H1 (cell line): ENCODE measurements at regions not wholly inside any gene's neighbourhood (a gene's known extent, or its start where the extent isn't known, plus 50 kb on each side); places are given as distances from the start of the nearest gene placed in this dataset.

Experiments used
- CTCF ChIA-PET: fragments of 300-600 bp; sonication (Branson Sonifier 250); formaldehyde crosslinking; loops from one replicate; lab custom pipeline; 2021; ENCODE audit not compliant: partially characterized antibody; lab: Charles Lee
- POLR2A ChIA-PET: fragments of 300-600 bp; sonication (Branson Sonifier 250); formaldehyde crosslinking; loops from one replicate; lab custom pipeline; 2021; ENCODE audit warnings: inconsistent platforms; ENCODE audit not compliant: partially characterized antibody; lab: Charles Lee
- DNase-seq, 2 experiments: peaks; one replicate each; pipeline versions ENCODE4 v3.0.0 to v3.0.0-alpha.2; 2010 to 2022; ENCODE audit warnings: low spot score in 2 of 2, low read depth in 1 of 2, mixed read lengths in 1 of 2
- FAIRE-seq: peaks from 2 replicates; lab custom pipeline; 2011; peaks lifted over from hg19 to GRCh38; lab: Jason Lieb, UNC
- H2AFZ ChIP-seq: 2 replicates; pipeline ENCODE4 v1.8.1; 2012; ENCODE audit warnings: low read length, inconsistent platforms
- H2AK5ac ChIP-seq: 2 replicates; pipeline ENCODE4 v1.6.1; 2013; ENCODE audit warnings: low read depth, low read length
- H2BK120ac ChIP-seq: replicated peaks from 2 replicates; pipeline ENCODE3; 2013; ENCODE audit warnings: low read depth, low read length, inconsistent platforms
- H2BK12ac ChIP-seq: 2 replicates; pipeline ENCODE4 v1.6.1; 2013; ENCODE audit warnings: low read depth, low read length
- H2BK15ac ChIP-seq: 2 replicates; pipeline ENCODE4 v1.6.1; 2013; ENCODE audit warnings: low read length
- H2BK20ac ChIP-seq: 2 replicates; pipeline ENCODE4 v1.6.1; 2013; ENCODE audit warnings: low read length
- H2BK5ac ChIP-seq: 2 replicates; pipeline ENCODE4 v1.6.1; 2013; ENCODE audit warnings: low read depth, low read length
- H3K14ac ChIP-seq: 2 replicates; pipeline ENCODE4 v1.6.1; 2013; ENCODE audit warnings: inconsistent platforms; ENCODE audit not compliant: insufficient read length
- H3K18ac ChIP-seq: 2 replicates; pipeline ENCODE4 v1.6.1; 2013; ENCODE audit warnings: low read length; ENCODE audit errors: extremely low read depth
- H3K23ac ChIP-seq: 2 replicates; pipeline ENCODE4 v1.6.1; 2013; ENCODE audit warnings: inconsistent platforms; ENCODE audit not compliant: insufficient read length
- H3K23me2 ChIP-seq: 2 replicates; pipeline ENCODE4 v1.6.1; 2013; ENCODE audit warnings: low read depth, low read length
- H3K27ac ChIP-seq: 2 replicates; pipeline ENCODE4 v1.6.1; 2011; ENCODE audit warnings: low read depth, low read length, inconsistent platforms
- H3K27me3 ChIP-seq, 4 experiments: replicated peaks in 1 of 4; 1 replicate in 1 of 4; 2 replicates in 3 of 4; pipeline versions ENCODE4 v1.6.1 to v1.8.1; 2011 to 2013; ENCODE audit warnings: low read length in 3 of 4, mild to moderate bottlenecking in 3 of 4, inconsistent platforms in 2 of 4, mixed read lengths in 2 of 4, moderate library complexity in 1 of 4; ENCODE audit not compliant: control insufficient read depth in 3 of 4, insufficient read depth in 3 of 4; ENCODE audit errors: extremely low read depth in 1 of 4
- H3K36me3 ChIP-seq, 4 experiments: 2 replicates each; pipeline versions ENCODE4 v1.6.1 to v1.8.1; 2011 to 2013; ENCODE audit warnings: mild to moderate bottlenecking in 4 of 4, low read length in 3 of 4, moderate library complexity in 2 of 4, control low read depth in 1 of 4, inconsistent platforms in 1 of 4; ENCODE audit not compliant: insufficient read depth in 4 of 4, control insufficient read depth in 2 of 4
- H3K4ac ChIP-seq: replicated peaks from 2 replicates; pipeline ENCODE3; 2013; ENCODE audit warnings: low read length, low read depth, mixed read lengths, inconsistent platforms; ENCODE audit not compliant: insufficient read length
- H3K4me1 ChIP-seq, 4 experiments: replicated peaks in 1 of 4; 1 replicate in 1 of 4; 2 replicates in 3 of 4; pipeline versions ENCODE4 v1.6.1 to v1.8.1; 2011 to 2013; ENCODE audit warnings: low read length in 3 of 4, inconsistent platforms in 2 of 4, mixed read lengths in 1 of 4; ENCODE audit not compliant: insufficient read depth in 4 of 4, control insufficient read depth in 3 of 4
- H3K4me2 ChIP-seq, 2 experiments: 2 replicates each; pipeline versions ENCODE4 v1.6.1 to v1.8.1; 2011 to 2013; ENCODE audit warnings: low read depth in 2 of 2, low read length in 2 of 2, control low read depth in 1 of 2, inconsistent platforms in 1 of 2, mild to moderate bottlenecking in 1 of 2; ENCODE audit not compliant: insufficient read depth in 1 of 2
- H3K4me3 ChIP-seq, 4 experiments: fragments of 200-600, 300-600 bp in 1 of 4; sonication (generic), shearing (Covaris generic), sonication (Bioruptor Twin) in 1 of 4; 2 replicates each; pipeline versions ENCODE4 v1.5.1 to v1.8.1; 2011 to 2016; ENCODE audit warnings: low read length in 4 of 4, low read depth in 3 of 4, control low read depth in 2 of 4, inconsistent platforms in 2 of 4, mild to moderate bottlenecking in 2 of 4, mixed read lengths in 1 of 4, moderate library complexity in 1 of 4; ENCODE audit not compliant: insufficient read depth in 2 of 4; ENCODE audit errors: extremely low read depth in 1 of 4
- H3K56ac ChIP-seq: replicated peaks from 2 replicates; pipeline ENCODE3; 2013; ENCODE audit warnings: low read depth, mild to moderate bottlenecking, mixed read lengths, low read length, inconsistent platforms; ENCODE audit not compliant: insufficient read length
- H3K79me1 ChIP-seq: 2 replicates; pipeline ENCODE4 v1.6.1; 2013; ENCODE audit warnings: low read depth, low read length, control low read depth
- H3K79me2 ChIP-seq, 2 experiments: 2 replicates each; pipeline versions ENCODE4 v1.6.1 to v1.8.1; 2012 to 2013; ENCODE audit warnings: low read length in 2 of 2, mild to moderate bottlenecking in 2 of 2, inconsistent platforms in 1 of 2; ENCODE audit not compliant: insufficient read depth in 2 of 2, control insufficient read depth in 1 of 2
- H3K9ac ChIP-seq, 4 experiments: replicated peaks in 1 of 4; 1 replicate in 1 of 4; 2 replicates in 3 of 4; pipeline versions ENCODE4 v1.6.1 to v1.8.1; 2011 to 2013; ENCODE audit warnings: low read depth in 3 of 4, low read length in 3 of 4, control low read depth in 2 of 4, mild to moderate bottlenecking in 2 of 4, moderate library complexity in 2 of 4, inconsistent platforms in 1 of 4; ENCODE audit errors: extremely low read depth in 1 of 4
- H3K9me3 ChIP-seq, 2 experiments: 2 replicates each; pipeline versions ENCODE4 v1.6.1 to v1.8.1; 2012 to 2013; ENCODE audit warnings: mild to moderate bottlenecking in 2 of 2, moderate library complexity in 2 of 2, control low read depth in 1 of 2, inconsistent platforms in 1 of 2, low read depth in 1 of 2, low read length in 1 of 2, mixed read lengths in 1 of 2; ENCODE audit not compliant: insufficient read depth in 2 of 2
- H4K20me1 ChIP-seq, 2 experiments: replicated peaks in 1 of 2; 2 replicates each; pipeline versions ENCODE3 to v1.8.1; 2011 to 2013; ENCODE audit warnings: inconsistent platforms in 2 of 2, low read length in 2 of 2, mild to moderate bottlenecking in 1 of 2; ENCODE audit not compliant: insufficient read depth in 2 of 2, control insufficient read depth in 1 of 2
- H4K5ac ChIP-seq: 2 replicates; pipeline ENCODE4 v1.6.1; 2013; ENCODE audit warnings: low read length, low read depth, mixed read lengths, inconsistent platforms; ENCODE audit not compliant: insufficient read length
- H4K8ac ChIP-seq: 2 replicates; pipeline ENCODE4 v1.8.0; 2013; ENCODE audit warnings: mild to moderate bottlenecking, moderate library complexity, low read length, inconsistent platforms; ENCODE audit not compliant: insufficient read depth; ENCODE audit errors: extremely low read depth
- H4K91ac ChIP-seq: replicated peaks from 2 replicates; pipeline ENCODE3; 2013; ENCODE audit warnings: low read length, mixed read lengths, inconsistent platforms; ENCODE audit not compliant: insufficient read length
- ASH2L ChIP-seq: fragments of 200-600, 300-600 bp; sonication (generic); IDR thresholded peaks from one replicate; pipeline ENCODE4 v1.7.1; 2017; ENCODE audit warnings: low read length
- GABPA ChIP-seq: IDR thresholded peaks from 2 replicates; pipeline ENCODE4 v1.6.1; 2011; ENCODE audit warnings: mild to moderate bottlenecking, low read length, moderate library complexity, borderline replicate concordance; ENCODE audit not compliant: insufficient read depth
- POLR2A ChIP-seq, 2 experiments: IDR thresholded peaks; 1 replicate in 1 of 2; 2 replicates in 1 of 2; pipeline ENCODE4 v1.6.1; 2011; ENCODE audit warnings: low read depth in 2 of 2, low read length in 2 of 2, mild to moderate bottlenecking in 2 of 2; ENCODE audit errors: control extremely low read depth in 1 of 2
- POLR2AphosphoS5 ChIP-seq: IDR thresholded peaks from 2 replicates; pipeline ENCODE4 v1.6.1; 2011; ENCODE audit warnings: low read depth, low read length
- RXRA ChIP-seq: IDR thresholded peaks from 2 replicates; pipeline ENCODE4 v1.6.1; 2011; ENCODE audit warnings: low read depth, mild to moderate bottlenecking, low read length, moderate library complexity; ENCODE audit not compliant: insufficient read depth
- SP1 ChIP-seq: IDR thresholded peaks from 2 replicates; pipeline ENCODE4 v1.6.1; 2011; ENCODE audit warnings: low read depth, low read length

GRCh38 chr21:28167366-28167765 lies 825.3 kb downstream of the LTN1 start:
- H4K91ac ChIP-seq = no peak overlapping the region
- H3K36me3 ChIP-seq = no peaks in the 10 kb centered on the region
- no peaks in the 10 kb centered on the region for H3K4me1 ChIP-seq
- no peak for FAIRE-seq
- H2AFZ ChIP-seq = no peak overlapping the region
- H3K4me2 ChIP-seq = no peak overlapping the region
- H2BK15ac ChIP-seq = no peak overlapping the region
- no peaks in the 10 kb centered on the region for H3K27me3 ChIP-seq
- no peak overlapping the region for H2BK20ac ChIP-seq
- H2BK5ac ChIP-seq = no peak overlapping the region
- H3K56ac ChIP-seq = no peak overlapping the region
- H3K9ac ChIP-seq = no peak overlapping the region
- H4K20me1 ChIP-seq = no peaks in the 10 kb centered on the region
- H4K5ac ChIP-seq = no peak overlapping the region
- H2BK120ac ChIP-seq = no peak overlapping the region
- ChIA-PET POLR2A (no interaction called here), CTCF (no interaction called here)
- no peak overlapping the region for H3K14ac ChIP-seq
- H3K23me2 ChIP-seq = no peaks in the 10 kb centered on the region; the same call in 1 of the 2 replicates
- no peak overlapping the region for H3K23ac ChIP-seq
- no peaks in the 10 kb centered on the region for H3K79me1 ChIP-seq
- H3K18ac ChIP-seq = no peak overlapping the region
- no peak overlapping the region for H3K27ac ChIP-seq
- no peak overlapping the region for H2AK5ac ChIP-seq
- H3K9me3 ChIP-seq = no peaks in the 10 kb centered on the region
- DNase-seq = no peak
- TF ChIP-seq SP1 = no peak
- no peak for TF ChIP-seq POLR2AphosphoS5
- TF ChIP-seq POLR2A (IDR thresholded peaks at IDR 0.05; ENCODE audit: control extremely low read depth in 1 of 2, low read depth in 2 of 2, low read length in 2 of 2) = no peak
- no peak for TF ChIP-seq ASH2L
- no peak for TF ChIP-seq GABPA
- TF ChIP-seq RXRA = no peak
- H3K4ac ChIP-seq = no peak overlapping the region
- H4K8ac ChIP-seq = no peak overlapping the region
- H3K79me2 ChIP-seq = no peaks in the 10 kb centered on the region
- H2BK12ac ChIP-seq = no peak overlapping the region
- H3K4me3 ChIP-seq = no peak overlapping the region
